GM21576 (cell line): ENCODE measurements at regions not wholly inside any gene's neighbourhood (a gene's known extent, or its start where the extent isn't known, plus 50 kb on each side); places are given as distances from the start of the nearest gene placed in this dataset.
"Not testable (repeated sequence)": the region's sequence is repeated elsewhere in the genome, so short reads cannot be mapped to it uniquely, and the experiment has no call there.

ENCODE experiments used
- ATAC-seq: cut with Tn5 transposase; IDR thresholded peaks from one replicate; pipeline ENCODE4 v1.9.1; 2021; ENCODE audit warnings: mild to moderate bottlenecking, moderate library complexity; ENCODE audit not compliant: unreplicated experiment

DNA sequence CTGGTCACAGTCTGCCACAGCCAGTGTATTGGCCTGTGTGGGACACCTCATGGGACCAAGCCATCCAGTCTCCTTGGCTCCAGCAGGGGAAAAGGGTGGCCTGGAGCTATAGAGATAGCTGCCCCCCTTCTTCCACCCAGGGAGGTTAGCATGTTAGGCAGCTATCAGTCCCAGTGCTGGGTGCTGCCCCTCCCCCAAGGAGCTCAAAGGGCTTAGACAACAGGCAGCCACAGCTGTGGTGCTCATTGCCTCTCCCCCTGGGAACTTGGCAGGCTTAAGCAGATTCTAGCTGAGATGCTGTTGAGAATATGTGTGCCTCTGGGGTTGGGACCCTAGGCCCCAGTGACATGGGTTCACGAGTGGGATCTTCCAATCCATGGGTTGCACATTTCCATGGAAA lies 226.0 kb upstream of the PTGER4 start:
- ATAC-seq, result no peak

DNA sequence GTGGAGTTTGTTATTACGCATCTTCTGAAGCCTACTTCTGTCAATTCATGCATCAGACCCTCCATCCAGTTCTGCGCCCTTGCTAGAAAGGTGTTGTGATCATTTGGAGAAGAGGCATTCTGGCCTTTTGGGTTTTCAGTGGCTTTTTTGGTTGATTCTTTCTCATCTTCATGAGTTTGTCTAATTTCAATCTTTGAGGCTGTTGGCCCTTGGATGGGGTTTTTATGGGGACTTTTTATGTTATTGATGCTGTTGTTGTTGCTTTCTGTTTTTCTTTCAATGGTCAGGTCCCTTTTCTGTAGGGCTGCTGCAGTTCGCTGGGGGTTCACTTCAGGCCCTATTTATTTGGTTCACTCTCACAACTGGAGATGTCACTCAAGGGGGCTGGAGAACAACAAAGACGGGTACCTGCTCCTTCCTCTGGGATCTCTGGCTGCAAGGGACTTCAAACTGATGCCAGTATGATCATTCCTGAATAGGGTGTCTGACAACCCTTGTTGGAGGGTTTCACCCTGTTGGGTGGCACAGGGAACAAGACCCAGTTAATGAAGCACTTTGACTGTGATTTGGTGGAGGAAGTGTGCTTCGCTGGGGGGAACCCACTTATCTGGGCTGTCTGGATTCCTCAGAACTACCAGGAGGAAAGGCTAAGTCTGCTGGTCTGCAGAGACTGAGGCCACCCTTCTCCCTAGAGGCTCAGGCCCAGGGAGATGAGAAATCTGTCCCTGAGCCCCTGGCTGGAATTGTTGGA lies 226.7 kb upstream of the PTGER4 start:
- no peak for ATAC-seq

DNA sequence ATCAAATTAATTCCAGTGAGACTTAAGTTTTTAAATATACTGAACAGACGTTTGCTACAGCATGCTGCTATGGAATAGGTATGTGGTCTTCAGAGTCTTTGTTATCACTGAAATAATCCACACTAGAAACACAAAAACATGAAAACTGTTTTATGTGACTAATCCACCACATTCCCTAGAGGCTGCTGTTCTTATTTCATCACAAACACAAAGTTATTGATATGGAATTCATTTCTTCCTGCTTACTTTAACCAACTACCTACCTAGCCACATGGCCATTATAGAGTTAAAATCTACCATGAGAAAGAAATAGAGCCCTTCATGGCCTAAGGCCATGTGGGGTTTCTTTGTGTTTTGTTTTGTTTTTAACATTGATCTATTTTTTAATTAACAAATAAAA lies 232.3 kb upstream of the PTGER4 start:
- ATAC-seq, result no peak

DNA sequence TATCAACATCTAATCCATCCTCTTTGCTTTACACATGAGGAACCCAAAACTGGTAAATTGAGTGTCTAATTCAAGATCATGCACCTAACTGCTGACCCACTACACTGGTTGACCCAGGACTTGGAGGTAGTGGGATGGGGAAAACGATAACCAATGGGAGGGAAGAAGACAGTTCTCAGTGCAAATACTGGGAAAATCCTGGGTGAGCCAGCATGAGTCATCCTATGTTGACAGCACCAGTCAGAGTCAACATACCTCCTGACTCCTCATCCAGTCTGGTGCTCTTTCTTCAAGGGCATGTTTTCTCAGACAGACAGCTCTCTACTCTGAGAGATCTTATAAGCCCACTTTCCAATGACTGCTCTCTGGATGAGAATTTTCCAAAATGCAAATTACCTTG lies 232.8 kb upstream of the PTGER4 start:
- no peak for ATAC-seq

DNA sequence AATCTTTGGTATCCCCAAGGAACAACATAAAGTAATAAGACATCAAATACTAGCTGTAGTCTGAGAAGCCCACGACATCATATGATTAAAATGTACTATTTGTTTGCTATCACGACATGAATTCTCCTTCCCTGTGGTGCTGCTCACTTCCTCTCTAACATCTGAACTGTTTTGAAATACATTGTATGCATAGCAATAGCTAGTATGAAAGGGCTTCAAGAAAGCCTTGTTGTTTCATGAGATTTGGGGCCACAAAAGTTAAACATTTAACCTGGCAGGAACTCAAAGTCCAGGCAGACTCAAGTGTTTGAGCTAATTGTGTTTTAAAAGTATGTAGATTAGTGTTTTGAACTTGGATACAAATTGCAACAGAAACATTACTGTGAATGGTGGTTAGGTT lies 237.4 kb upstream of the PTGER4 start:
- ATAC-seq, result no peak

DNA sequence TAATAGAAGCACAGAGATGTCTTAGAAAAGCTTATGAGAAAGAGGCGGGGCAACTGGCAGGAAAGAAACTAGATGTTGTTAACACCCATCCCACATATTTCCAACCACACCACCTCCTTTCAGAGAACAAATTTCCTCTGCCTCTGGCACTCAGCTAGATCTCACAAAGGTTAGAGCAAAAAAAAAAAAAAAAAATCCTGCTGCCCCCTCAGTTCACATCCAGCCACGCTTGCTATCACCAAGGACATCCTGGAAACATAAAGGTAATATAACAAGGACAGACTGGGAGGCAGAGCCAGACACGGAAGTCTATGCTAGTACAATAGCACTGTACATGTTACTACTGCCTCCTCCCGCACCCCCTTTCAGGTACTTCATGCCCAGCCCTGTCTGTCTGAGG lies 238.0 kb upstream of the PTGER4 start:
- no peak for ATAC-seq

DNA sequence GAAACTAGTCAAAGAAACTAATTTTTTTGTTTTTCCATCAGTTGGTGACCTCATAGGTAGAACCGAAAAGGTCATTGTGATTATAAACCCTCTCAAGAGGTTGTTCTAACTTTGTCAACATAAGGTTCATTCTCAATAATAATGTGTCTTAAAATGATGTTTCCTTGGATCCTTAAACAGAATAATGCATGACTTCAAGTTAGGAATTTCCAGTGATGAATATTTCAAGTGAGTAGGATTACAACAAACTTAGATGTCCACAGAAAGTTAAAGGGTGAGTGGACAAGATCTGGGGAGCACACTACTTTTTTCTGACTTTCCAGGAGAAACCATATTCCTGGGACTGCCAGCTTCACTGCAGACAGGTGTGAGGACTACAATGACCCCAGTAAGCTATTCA lies 239.0 kb upstream of the PTGER4 start:
- ATAC-seq, result no peak

DNA sequence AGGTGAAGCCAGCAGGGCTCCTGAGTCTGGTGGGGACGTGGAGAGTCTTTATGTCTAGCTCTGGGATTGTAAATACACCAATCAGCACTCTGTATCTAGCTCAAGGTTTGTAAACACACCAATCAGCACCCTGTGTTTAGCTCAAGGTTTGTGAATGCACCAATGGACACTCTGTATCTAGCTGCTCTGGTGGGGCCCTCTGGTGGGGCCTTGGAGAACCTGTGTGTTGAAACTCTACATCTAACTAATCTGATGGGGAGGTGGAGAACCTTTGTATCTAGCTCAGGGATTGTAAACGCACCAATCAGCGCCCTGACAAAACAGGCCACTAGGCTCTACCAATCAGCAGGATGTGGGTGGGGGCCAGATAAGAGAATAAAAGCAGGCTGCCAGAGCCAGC lies 240.6 kb upstream of the PTGER4 start:
- ATAC-seq, result not testable (repeated sequence)

DNA sequence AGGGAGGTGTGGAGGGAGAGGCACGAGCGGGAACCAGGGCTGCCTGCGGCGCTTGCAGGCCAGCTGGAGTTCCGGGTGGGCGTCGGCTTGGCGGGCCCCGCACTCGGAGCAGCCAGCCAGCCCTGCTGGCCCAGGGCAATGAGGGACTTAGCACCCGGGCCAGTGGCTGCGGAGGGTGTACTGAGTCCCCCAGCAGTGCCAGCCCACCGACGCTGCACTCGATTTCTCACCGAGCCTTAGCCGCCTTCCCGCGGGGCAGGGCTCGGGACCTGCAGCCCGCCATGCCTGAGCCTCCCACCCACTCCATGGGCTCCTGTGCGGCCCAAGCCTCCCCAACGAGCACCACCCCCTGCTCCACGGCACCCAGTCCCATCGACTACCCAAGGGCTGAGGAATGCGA lies 241.1 kb upstream of the PTGER4 start:
- ATAC-seq, result not testable (repeated sequence)

DNA sequence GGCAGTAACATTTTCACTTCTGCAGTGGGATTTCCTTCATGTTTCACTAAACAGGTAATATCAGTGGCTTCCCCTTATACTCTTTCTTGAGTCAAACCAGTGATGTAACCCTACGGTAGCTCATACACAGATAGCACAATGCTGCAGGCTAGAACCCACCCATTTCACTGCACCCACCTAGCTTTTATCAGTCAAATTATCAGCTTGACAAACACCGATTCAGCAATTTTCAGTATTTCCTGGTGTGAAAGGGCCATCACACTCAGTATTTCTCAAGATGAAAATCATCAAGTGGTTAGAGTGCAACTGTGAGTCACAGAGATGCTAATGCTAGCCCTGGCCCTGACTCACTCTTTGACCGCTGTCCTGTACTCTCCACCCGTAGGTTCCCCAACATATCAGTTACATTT lies 242.3 kb upstream of the PTGER4 start:
- ATAC-seq, result peak; percentile 50

DNA sequence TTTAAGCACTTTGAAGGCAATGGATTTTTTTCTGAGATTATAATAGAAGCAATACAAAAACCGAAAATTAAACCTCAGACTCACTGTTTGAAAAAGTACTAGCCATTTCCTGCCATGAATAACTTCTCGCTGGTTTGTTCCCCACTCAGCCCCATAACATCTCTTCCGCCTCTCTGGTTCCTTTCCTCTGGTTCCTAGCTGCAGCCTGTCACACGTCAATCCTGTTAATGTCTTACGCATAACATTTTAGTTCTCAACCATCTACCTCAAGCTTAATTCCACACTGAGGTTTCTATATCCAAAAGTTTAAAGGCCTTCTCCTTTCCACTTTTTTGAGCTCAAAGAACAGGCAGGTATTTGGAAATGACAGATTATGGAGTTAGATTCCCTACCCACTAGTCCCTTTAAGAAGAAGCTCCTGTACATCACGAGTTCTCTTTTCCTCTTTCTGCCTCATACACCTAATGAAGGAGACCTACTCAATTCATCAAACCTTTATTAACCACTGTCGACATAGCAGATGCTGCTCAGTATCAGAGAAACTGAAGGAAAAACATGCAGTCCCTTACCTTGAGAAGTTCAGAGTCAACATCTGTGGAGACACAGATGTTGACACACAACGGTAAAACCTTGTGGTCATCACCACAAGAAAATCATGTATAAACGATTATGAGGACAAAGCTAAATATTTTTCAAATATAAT lies 243.0 kb upstream of the PTGER4 start:
- peak; percentile 73 for ATAC-seq

DNA sequence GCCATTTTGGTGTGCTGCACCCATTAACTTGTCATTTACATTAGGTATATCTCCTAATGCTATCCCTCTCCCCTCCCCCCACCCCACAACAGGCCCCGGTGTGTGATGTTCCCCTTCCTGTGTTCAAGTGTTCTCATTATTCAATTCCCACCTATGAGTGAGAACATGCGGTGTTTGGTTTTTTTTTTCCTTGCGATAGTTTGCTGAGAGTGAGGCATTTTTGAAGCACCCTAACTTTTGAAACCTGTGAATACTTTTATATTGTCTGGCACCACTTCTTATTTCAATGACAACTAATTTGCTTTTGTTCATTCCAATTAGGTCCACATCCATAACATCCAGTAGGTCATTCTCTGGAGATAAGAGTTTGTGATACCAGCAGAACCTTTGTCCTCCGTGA lies 244.0 kb upstream of the PTGER4 start:
- ATAC-seq, result not testable (repeated sequence)

DNA sequence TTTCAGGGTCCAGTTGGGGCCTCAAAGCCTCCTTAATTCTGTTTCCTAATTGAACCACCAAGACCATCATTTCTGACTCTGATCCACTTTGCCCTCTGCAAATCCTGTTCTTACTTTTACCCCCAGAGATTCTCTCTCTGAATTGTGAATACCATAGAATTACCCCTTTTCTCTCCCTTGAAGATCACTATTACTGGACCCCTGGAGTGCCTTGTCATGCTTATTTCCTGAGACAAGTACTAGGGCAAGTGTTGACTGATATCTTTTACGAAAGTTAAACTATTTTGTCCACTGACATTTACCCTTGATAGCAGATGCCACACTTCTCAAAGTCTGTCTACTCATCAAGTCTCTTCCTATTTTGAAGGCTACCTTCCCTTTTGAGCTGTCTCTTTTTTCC lies 246.9 kb upstream of the PTGER4 start:
- ATAC-seq, result no peak

DNA sequence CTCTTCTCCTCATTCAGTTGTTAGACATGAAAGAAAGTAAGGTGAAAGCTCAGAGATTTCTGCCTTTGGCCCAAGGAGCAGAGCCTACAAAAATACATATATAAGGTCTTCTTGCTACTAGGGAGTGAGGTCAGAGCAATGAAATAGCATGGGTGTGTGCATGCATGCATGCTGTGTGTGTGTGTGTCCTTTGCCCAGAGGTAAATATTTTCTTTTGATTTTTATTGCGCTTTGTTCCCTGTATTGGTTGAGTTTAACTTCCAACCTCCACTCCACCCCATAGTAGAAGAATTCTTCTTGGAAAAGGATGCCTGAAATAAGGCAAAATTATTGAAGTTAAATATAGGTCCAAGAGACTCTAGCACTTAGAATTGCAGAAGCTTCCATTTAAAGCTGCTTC lies 248.0 kb upstream of the PTGER4 start:
- no peak for ATAC-seq

DNA sequence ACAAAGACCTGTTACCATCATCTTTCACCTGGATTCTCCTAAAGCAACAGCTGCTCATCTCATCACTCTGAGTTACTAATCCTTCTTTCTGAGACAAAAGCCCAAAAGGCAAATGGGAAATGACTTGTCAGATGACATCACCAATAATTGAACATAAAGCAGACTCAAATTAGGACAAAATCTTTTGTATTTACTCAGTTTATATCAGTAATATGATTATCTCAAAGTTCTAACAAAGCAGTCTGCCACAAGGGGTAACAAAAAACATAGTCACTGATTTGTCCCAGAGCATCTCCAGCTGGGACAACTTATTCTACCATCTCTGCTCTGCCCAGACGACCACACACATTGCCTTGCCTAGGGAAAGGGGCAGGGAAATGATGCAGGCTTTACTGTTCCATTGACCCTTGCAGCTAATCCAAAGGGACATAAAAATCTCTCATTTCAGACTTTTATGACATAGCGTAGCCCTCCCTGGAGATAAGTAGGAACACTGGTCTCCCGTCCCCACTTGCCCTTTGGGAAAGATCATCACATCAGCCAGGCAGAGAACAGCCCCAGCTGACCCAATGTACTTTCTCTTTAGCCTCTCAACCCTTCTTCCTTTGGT lies 249.5 kb upstream of the PTGER4 start:
- ATAC-seq, result no peak

DNA sequence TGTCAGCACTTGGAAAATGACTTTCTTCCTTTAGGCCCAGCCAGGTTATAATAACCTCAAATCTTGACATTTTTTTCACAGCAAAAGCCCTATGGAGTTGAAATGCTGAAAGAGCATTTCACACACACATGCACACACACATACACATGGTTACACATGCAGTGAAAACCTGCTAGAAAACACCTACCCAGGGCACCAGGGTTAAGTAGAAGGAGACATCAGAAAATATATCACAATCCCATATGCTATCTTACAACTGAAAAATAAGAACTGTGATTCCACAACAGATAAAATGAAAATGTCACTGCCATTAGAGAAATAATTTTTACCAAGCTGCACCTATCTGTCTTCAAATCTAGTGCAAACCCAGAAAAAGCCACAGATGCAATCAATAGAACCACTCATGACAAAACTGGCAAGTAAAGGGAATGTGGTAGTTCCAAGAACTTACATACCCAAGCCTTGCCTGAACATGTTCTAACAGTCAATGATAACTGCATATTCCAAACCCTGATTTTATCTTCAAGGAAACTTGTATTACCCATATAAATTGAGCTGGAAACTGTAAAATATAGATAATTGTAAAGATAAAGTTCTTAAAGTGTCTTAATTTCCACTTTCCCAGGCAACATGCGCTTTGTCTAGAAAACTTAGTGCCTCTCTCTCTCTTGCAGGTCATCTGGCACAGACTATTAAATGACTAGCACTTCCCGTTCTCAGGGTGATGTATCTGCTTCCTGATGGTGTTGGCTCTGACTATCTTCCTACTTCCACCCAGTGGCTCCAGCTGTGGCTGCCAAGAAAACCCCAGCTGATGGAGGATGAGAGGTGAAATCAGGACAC lies 250.2 kb upstream of the PTGER4 start:
- no peak for ATAC-seq

DNA sequence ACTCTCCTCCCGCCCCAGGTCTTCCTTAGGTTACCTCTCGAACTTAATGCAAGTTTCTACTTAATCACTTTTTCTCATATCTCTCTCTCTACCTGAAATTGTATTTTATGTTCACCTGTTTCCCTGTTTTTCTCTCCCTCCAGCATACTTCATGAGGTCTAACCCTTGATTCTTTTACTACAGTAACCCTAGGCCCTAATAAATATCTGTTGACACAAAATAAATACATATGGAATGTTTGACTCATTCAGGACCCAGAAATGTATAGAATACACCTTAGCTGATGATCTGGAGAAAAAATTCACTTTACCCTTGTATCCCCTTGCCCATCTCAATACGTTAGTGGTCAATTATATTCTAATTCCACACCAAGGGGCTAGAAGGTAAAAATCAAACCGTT lies 250.9 kb upstream of the PTGER4 start:
- no peak for ATAC-seq

DNA sequence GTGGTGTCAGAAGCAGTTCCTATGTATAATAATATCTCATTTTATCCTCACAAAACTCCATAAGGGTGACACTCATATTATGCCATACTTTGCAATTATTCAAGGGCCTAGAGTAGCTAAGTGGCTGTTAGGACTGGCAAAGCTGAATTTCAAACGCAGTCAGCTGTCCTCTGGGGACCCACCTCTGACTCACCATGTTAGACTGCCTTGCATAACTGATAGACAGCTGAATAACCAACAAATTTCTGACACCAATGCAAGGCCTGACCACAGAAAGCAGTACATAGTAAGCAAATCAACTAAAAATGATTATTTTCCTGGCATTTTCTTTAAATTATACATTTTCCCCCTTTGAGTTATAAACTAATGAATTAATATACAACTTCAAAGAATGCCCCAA lies 251.6 kb upstream of the PTGER4 start:
- no peak for ATAC-seq

DNA sequence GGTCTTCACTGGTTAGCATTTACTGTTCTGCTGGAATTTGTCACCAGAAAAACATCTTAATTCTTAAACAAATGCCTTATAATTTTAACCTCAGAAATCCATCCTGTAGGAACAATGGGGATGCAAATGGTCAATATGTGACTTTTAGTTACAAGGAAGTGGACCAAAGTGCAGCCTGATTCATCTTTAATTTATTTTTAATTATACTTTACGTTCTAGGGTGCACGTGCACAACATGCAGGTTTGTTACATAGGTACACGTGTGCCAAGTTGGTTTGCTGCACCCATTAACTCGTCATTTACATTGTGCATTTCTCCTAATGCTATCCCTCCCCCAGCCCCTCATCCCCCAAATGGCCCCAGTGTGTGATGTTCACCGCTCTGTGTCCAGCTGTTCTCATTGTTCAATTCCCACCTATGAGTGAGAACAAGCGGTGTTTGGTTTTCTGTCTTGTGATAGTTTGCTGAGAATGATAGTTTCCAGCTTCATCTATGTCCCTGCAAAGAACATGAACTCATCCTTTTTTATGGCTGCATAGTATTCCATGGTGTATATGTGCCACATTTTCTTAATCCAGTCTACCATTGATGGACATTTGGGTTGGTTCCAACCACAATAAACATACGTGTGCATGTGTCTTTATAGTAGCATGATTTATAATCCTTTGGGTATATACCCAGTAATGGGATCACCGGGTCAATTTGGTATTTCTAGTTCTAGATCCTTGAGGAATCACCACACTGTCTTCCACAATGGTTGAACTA lies 262.5 kb upstream of the PTGER4 start:
- ATAC-seq, result not testable (repeated sequence)

DNA sequence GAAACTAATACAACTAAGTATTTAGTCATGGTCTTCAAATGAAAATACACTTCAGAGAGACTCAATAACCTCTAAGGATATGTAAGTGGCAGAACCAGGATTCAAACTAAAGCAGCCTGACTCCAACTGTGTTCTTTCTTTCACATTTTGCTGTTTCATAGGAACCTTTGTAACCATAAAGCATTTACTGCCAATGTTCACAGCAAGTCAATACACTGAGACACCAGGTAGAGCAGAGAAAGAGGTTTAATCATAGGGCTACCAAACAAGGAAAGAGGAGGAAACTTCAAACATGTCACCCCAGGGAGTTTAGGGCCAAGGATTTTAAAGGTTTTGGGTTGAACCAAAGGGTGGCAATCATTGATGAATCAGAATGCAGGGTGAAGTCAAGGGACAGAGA lies 263.1 kb upstream of the PTGER4 start:
- ATAC-seq, result no peak

DNA sequence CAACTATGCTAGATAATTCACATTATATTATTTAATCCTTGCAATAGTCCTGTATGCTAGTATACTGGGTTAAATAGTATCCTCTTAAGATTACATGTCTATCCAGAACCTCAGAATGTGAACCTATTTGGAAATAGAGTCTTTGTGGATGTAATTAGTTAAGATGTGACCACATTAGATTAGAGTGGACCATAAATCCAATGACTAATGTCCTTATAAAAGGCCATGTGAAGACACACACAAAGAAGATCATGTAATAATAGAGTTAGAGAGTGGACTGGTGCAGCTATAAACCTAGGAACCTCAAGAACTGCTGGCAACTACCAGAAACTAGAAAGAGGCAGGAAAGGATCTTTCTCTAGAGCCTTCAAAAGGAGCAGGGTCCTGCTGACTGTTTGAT lies 263.6 kb upstream of the PTGER4 start:
- ATAC-seq, result no peak
